Liver (tissue), 3 donors: ENCODE measurements at regions not wholly inside any gene's neighbourhood (a gene's known extent, or its start where the extent isn't known, plus 50 kb on each side); places are given as distances from the start of the nearest gene placed in this dataset.

ENCODE experiments used
- MAX ChIP-seq: IDR thresholded peaks from 2 replicates; pipeline ENCODE4 v1.6.1; 2016; ENCODE audit warnings: antibody characterized with exemption
- RAD21 ChIP-seq, 2 donors: IDR thresholded peaks; 2 replicates each; pipeline ENCODE4 v1.6.1; 2016; ENCODE audit warnings: antibody characterized with exemption in 2 of 2, mild to moderate bottlenecking in 2 of 2
- SP1 ChIP-seq: IDR thresholded peaks from 2 replicates; pipeline ENCODE4 v1.6.1; 2018; ENCODE audit warnings: antibody characterized with exemption, mild to moderate bottlenecking
- TF ChIP-seq, protein P1 (sequence below): fragments of 150-350 bp; IDR thresholded peaks from 2 replicates; pipeline ENCODE4 v1.5.1; 2017; ENCODE audit warnings: improper control_type of control experiment, low read depth, low read length; ENCODE audit not compliant: missing input control
- donor health status: healthy.
- donor health status: healthy.

DNA sequence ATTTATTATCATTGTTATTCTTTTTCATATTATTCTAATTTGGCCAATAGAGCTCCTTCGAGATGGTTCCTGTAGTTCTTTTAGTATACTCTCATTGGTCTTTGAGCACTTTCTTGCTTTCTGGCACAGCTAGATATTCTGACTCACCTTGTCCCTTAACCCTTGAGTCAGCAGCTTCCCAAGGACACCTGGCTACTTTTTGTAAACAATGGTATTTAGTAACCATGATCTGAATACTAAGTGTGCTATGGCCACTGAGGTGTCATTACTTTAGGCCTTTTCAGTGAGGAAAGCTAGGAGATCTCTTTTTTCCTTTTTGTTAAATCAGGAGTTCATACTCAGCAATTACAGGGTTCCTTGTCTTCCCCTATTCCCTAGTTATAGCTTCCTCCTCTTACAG, 126.5 kb upstream of the CITED2 start:
- TF ChIP-seq, protein P1, sequence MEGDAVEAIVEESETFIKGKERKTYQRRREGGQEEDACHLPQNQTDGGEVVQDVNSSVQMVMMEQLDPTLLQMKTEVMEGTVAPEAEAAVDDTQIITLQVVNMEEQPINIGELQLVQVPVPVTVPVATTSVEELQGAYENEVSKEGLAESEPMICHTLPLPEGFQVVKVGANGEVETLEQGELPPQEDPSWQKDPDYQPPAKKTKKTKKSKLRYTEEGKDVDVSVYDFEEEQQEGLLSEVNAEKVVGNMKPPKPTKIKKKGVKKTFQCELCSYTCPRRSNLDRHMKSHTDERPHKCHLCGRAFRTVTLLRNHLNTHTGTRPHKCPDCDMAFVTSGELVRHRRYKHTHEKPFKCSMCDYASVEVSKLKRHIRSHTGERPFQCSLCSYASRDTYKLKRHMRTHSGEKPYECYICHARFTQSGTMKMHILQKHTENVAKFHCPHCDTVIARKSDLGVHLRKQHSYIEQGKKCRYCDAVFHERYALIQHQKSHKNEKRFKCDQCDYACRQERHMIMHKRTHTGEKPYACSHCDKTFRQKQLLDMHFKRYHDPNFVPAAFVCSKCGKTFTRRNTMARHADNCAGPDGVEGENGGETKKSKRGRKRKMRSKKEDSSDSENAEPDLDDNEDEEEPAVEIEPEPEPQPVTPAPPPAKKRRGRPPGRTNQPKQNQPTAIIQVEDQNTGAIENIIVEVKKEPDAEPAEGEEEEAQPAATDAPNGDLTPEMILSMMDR = no peak
- no peak for TF ChIP-seq MAX
- TF ChIP-seq SP1 = no peak
- no peak for TF ChIP-seq RAD21 (IDR thresholded peaks at IDR 0.05)
